BJ (cell line): ENCODE measurements at regions not wholly inside any gene's neighbourhood (a gene's known extent, or its start where the extent isn't known, plus 50 kb on each side); places are given as distances from the start of the nearest gene placed in this dataset.

ENCODE experiments used
- CTCF ChIA-PET: fragments of 350-600 bp; formaldehyde crosslinking; extraction: SDS; loops from one replicate; lab custom pipeline; 2021; ENCODE audit warnings: antibody characterized with exemption, inconsistent platforms; lab: Yijun Ruan, JAX
- POLR2A ChIA-PET: fragments of 300-600 bp; sonication (Branson Sonifier 250); formaldehyde crosslinking; extraction: SDS; loops from one replicate; lab custom pipeline; 2021; ENCODE audit warnings: antibody characterized with exemption; lab: Charles Lee
- DNase-seq: peaks from one replicate; pipeline ENCODE4 v3.0.0-alpha.2; 2011; ENCODE audit warnings: low read depth
- H3K27me3 ChIP-seq: 2 replicates; pipeline ENCODE4 v1.6.0; 2011; ENCODE audit warnings: low read length; ENCODE audit not compliant: control insufficient read depth, insufficient read depth
- H3K36me3 ChIP-seq: 2 replicates; pipeline ENCODE4 v1.5.1; 2011; ENCODE audit warnings: low read length; ENCODE audit not compliant: control insufficient read depth, insufficient read depth
- H3K4me3 ChIP-seq: 2 replicates; pipeline ENCODE4 v1.5.1; 2011; ENCODE audit warnings: low read depth, mild to moderate bottlenecking, control low read depth, low read length
- CTCF ChIP-seq: IDR thresholded peaks from 2 replicates; pipeline ENCODE4 v1.5.1; 2011; ENCODE audit warnings: low read depth, mild to moderate bottlenecking, control low read depth, inconsistent platforms, low read length, moderate library complexity; ENCODE audit not compliant: insufficient read depth

DNA sequence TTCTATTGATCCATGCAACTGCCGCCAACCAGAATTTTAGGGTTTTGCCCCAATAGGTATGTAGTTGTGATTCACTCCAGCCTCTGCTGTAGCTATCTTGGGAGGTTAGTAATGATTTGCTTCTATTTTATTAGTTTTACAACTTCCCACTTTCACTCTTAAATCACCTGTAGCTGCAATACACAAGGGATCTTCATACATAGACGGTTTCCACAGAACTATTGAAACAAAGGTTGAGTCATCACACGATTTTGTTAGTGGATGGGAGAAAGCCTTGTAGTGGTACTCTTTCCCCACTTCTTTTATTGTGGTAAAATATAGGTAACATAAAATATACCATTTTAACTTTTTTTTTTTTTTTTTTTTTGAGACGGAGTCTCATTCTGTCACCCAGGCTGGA is 104.2 kb upstream of the SPRED2 start:
- ChIA-PET POLR2A (interaction anchor here (0.6 kb wide), 1 partner anchor 324 kb away, joined by 4 read pairs; no protein-coding TSS in a partner anchor), CTCF (interaction anchor here (1.1 kb wide), 1 partner anchor 12 kb away, joined by 3 read pairs; no protein-coding TSS in a partner anchor)
- H3K27me3 ChIP-seq: no peaks in the 10 kb centered on the region; the same call in 1 of the 2 replicates
- TF ChIP-seq CTCF: no peak
- H3K4me3 ChIP-seq: no peak overlapping the region
- no peak for DNase-seq
- no peaks in the 10 kb centered on the region for H3K36me3 ChIP-seq

DNA sequence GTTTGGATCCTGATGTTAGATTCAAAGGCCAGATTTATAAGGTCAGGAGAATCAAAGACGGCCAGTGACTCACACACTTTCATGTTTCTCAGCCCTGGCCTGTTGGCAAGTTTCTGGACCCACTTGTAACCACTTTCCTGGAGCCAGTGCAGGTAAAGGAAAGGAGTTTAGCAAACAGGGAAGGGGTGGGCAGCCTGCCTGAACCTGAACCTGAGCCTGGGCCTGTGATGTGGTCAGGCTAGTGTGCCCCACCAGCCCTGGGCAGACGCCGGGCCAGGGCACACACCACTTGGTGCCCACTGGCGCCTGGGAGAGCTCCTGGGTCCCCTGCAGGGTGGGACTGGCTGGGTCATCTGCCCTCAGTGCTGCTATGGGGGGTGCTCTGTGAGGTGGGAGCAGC is 100.5 kb upstream of the SPRED2 start:
- Histone ChIP-seq H3K36me3 (no peaks in the 10 kb centered on the region), H3K27me3 (peaks cover 1% of the 10 kb centered on the region; the same call in 1 of the 2 replicates), H3K4me3 (no peak overlapping the region)
- no peak for TF ChIP-seq CTCF
- CTCF ChIA-PET: no interaction called here
- POLR2A ChIA-PET: no interaction called here
- DNase-seq: no peak

- POLR2A ChIA-PET: no interaction called here
- CTCF ChIA-PET: no interaction called here
- H3K4me3 ChIP-seq: no peak overlapping the region
- no peak for DNase-seq
- H3K36me3 ChIP-seq: no peaks in the 10 kb centered on the region
- TF ChIP-seq CTCF: no peak
- H3K27me3 ChIP-seq: peaks cover 1% of the 10 kb centered on the region; the same call in 1 of the 2 replicates
These were observed 99.9 kb upstream of the SPRED2 start for GRCh38 chr2:65532326-65532725.

GRCh38 chr2:65530547-65531320 is 98.3 kb upstream of the SPRED2 start:
- no peak for TF ChIP-seq CTCF
- Histone ChIP-seq H3K36me3 (no peaks in the 10 kb centered on the region), H3K4me3 (no peak overlapping the region), H3K27me3 (peaks cover 1% of the 10 kb centered on the region; the same call in 1 of the 2 replicates)
- POLR2A ChIA-PET: no interaction called here
- CTCF ChIA-PET: interaction anchor here (0.6 to 0.9 kb wide), 3 partner anchors 14 to 267 kb away, joined by 3 read pairs; no protein-coding TSS in a partner anchor
- no peak for DNase-seq

- no peak for DNase-seq
- ChIA-PET POLR2A (no interaction called here), CTCF (interaction anchor here (0.6 to 0.9 kb wide), 3 partner anchors 264 to 470 kb away, joined by 3 read pairs; no protein-coding TSS in a partner anchor)
- Histone ChIP-seq H3K36me3 (no peaks in the 10 kb centered on the region), H3K27me3 (peaks cover 4% of the 10 kb centered on the region; the same call in 1 of the 2 replicates), H3K4me3 (no peak overlapping the region)
- no peak for TF ChIP-seq CTCF
These were observed 97.0 kb upstream of the SPRED2 start for GRCh38 chr2:65529419-65529818.
